LoVo (cell line): ENCODE measurements at regions not wholly inside any gene's neighbourhood (a gene's known extent, or its start where the extent isn't known, plus 50 kb on each side); places are given as distances from the start of the nearest gene placed in this dataset.
"Not testable (repeated sequence)": the region's sequence is repeated elsewhere in the genome, so short reads cannot be mapped to it uniquely, and the experiment has no call there.

Experiments
- DNase-seq: peaks from one replicate; pipeline ENCODE4 v3.0.0-alpha.2; 2016; ENCODE audit warnings: low spot score

DNA sequence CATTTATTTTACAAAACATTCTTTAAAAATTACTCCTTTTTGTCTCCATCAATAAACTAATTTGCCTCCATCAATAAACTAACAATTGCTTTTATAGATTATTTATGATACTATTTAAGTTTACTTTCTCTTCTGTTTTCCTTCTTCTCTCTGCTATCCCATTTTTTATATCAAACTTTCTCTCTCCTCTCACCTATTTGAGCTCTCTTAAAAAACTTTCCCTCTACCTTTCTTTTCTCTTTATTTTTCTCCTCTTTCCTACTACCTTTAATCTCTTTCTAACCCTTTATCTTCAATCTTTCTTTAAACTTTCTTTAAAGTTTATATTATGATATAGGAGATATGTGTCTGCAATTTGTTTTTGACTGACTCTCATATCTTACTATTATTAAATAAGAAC is 566.4 kb downstream of the DACH1 start:
- DNase-seq: no peak

DNA sequence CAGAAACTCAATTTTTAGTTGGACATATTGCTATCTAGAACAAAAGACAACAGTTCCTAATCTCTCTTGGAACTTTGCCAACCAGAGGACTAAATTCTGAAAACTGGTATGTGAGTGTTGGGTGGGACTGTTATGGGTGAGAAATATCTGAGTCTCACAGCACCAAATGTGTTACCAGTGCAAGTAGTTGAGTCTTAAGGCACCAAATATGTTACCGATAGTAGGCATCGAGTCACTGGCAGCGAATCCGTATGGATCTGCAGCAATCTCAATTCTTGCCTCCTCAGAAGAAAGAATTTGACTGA is 575.2 kb downstream of the DACH1 start:
- DNase-seq: no peak

- peak; percentile 79 for DNase-seq
These were observed 575.8 kb downstream of the DACH1 start for GRCh38 chr13:71290963-71291841.

DNA sequence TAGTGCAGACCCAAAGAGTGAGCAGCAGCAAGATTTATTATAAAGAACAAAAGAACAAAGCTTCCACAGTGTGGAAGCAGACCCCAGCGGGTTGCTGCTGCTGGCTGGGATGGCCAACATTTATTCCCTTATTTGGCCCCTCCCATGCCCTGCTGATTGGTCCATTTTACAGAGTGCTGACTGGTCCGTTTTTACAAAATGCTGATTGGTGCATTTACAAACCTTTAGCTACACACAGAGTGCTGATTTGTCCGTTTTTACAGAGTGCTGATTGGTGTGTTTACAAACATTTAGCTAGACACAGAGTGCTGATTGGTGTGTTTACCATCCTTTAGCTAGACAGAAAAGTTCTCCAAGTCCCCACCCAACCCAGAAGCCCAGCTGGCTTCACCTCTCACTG is 577.0 kb downstream of the DACH1 start:
- not testable (repeated sequence) for DNase-seq

GRCh38 chr13:71285700-71286099 is 581.3 kb downstream of the DACH1 start:
- no peak for DNase-seq

GRCh38 chr13:71278512-71278911 is 588.5 kb downstream of the DACH1 start:
- no peak for DNase-seq

DNA sequence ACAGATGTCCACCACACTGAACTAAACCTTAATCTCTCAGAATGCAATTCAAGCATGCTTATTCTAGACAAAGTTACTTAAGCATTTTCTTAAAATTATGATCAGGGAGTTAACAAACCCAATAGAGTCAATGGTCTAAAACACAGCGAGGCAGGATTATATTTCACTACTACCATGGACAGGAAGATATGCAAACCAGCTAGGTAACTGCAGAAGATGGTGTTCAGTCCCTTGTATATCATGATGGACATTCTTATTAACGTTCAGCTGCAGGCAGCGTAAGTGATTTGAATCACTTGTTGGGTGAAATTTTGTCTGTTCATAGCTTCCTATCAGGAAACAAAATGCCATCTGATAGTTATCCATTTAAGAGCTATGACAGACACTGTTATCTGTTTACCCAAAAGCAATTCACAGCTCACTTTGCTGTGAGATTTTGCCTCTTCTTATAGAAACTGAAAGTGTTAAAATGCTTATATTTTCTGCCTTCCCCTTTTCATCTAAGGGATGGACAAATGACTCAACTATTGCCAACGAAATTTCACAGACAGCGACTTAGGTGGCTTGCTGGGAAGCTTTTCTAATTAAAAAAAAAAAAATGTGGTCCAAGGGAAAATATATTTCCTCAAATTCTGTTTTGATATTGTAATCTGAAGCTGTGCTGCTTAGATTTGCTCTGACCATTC is 591.9 kb downstream of the DACH1 start:
- DNase-seq: no peak

- no peak for DNase-seq
These were observed 605.7 kb downstream of the DACH1 start for GRCh38 chr13:71261256-71261655.

- no peak for DNase-seq
These were observed 606.8 kb downstream of the DACH1 start for GRCh38 chr13:71260246-71260645.

DNA sequence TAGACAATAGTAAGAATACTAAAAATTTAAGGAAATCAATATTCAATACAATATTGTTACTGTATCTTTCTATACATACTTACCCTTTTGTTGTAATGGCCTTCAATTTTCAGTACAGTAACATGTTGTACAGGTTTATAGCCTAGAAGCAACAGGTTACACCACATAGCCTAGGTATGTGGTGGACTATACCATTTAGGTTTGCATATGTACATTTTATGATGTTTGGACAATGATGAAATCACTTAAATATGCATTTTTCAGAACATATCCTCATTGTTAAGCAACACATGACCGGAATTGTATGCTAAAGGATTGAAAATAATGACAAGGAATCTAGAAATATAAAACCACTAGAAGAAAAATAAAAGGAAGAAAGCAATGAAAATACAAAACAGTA is 611.4 kb downstream of the DACH1 start:
- DNase-seq: no peak

DNA sequence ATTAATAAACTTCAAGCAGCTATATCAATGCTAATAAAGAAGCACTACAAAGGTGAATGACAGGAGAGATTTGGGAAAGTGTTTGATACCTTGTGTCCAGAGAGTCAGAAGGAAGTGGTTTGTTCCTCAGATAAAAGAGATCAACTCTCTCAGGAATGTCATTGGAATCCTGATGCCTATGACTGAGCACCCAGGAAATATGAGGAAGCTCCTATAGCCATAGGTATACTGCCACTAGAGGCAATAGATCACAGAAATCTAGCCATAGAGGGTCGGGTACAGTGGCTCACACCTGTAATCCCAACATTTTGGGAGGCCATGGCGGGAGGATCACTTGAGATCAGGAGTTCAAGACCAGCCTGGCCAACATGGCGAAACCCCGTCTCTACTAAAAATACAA is 612.6 kb downstream of the DACH1 start:
- no peak for DNase-seq

GRCh38 chr13:71252184-71252704 is 614.8 kb downstream of the DACH1 start:
- DNase-seq: no peak

- DNase-seq: no peak
These were observed 615.6 kb downstream of the DACH1 start for GRCh38 chr13:71251292-71251951.

GRCh38 chr13:71249011-71249410 is 618.0 kb downstream of the DACH1 start:
- no peak for DNase-seq

DNA sequence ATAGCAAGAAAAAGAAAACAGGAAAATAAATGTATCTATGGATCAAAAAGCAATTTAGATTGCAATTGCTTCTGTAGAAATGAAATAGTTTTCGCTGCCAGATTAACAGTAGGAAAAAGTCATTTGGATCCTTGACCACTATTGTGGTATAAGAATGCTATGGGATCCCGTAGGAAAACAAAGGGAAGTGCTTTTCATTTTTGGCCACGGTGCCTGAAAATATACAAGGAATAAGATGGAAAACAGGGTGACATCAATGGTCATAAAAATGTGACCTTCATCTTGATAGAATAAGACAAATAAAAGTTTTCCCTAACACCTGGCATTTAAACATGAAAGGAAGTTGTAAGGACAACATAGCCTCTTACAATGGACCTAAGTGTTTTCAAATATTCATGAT is 622.8 kb downstream of the DACH1 start:
- no peak for DNase-seq

GRCh38 chr13:71242201-71242600 is 624.8 kb downstream of the DACH1 start:
- DNase-seq: no peak

DNA sequence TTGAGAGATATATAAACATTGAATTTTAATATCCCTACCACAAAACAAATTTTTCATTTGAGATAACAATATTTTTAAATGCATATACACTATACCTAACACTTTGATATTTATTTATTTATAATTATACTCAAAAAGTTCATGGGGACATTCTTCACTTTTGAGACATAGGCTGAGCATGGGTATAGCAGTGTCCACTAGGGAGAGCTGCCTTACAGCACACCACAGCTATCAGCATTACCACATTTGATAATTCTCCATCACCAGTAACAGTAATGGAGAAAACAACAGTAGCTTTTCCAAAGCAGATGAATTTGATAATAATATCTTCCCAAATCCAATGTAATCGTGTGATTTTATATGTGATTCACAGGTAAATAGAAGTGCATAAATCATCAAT is 626.1 kb downstream of the DACH1 start:
- no peak for DNase-seq

- DNase-seq: no peak
These were observed 629.7 kb downstream of the DACH1 start for GRCh38 chr13:71237332-71237731.

- DNase-seq: no peak
These were observed 647.1 kb downstream of the DACH1 start for GRCh38 chr13:71219698-71220415.

DNA sequence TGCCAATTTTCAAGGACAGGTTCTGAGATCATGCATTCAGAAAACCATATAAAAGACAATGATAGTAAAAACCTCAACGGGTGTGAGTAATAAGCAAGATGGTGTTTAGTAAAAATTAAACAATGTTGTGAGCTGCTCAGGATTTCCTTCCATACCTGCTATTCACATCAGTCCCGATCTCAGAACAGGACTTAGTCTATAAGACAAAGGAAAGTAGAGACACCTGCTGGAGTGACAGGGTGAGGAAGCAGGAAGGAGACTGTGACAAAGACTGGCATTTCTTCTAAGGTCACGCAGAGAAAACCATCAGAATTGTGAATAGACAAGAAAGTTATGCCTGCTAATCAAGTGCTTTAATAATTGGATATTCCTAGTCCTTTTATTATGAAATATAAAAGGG is 648.0 kb downstream of the DACH1 start:
- no peak for DNase-seq

- no peak for DNase-seq
These were observed 649.2 kb downstream of the DACH1 start for GRCh38 chr13:71217827-71218226.

DNA sequence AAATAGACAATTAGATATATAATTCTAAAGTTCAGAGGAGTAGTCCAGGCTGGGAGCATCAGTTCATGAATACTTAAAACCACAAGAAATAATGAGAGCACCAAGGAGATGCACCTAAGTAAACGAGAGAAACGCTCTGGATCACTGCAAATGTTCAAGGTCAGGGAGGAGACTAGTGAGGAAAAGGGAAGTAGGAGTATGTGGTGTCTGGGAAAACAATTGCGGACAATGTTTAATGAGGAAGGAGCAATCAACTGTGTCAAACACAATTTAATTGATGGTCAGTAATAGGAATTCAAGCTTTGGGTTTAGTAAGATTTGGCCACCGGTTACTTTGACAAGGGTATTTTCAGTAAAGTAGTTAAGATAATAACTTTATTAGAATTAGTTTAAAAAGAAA is 652.2 kb downstream of the DACH1 start:
- DNase-seq: no peak
